HG03139 (cell line): ENCODE measurements at regions not wholly inside any gene's neighbourhood (a gene's known extent, or its start where the extent isn't known, plus 50 kb on each side); places are given as distances from the start of the nearest gene placed in this dataset.
"Not testable (repeated sequence)": the region's sequence is repeated elsewhere in the genome, so short reads cannot be mapped to it uniquely, and the experiment has no call there.

Source experiments
- ATAC-seq: cut with Tn5 transposase; IDR thresholded peaks from one replicate; pipeline ENCODE4 v1.9.1; 2021; ENCODE audit not compliant: unreplicated experiment

DNA sequence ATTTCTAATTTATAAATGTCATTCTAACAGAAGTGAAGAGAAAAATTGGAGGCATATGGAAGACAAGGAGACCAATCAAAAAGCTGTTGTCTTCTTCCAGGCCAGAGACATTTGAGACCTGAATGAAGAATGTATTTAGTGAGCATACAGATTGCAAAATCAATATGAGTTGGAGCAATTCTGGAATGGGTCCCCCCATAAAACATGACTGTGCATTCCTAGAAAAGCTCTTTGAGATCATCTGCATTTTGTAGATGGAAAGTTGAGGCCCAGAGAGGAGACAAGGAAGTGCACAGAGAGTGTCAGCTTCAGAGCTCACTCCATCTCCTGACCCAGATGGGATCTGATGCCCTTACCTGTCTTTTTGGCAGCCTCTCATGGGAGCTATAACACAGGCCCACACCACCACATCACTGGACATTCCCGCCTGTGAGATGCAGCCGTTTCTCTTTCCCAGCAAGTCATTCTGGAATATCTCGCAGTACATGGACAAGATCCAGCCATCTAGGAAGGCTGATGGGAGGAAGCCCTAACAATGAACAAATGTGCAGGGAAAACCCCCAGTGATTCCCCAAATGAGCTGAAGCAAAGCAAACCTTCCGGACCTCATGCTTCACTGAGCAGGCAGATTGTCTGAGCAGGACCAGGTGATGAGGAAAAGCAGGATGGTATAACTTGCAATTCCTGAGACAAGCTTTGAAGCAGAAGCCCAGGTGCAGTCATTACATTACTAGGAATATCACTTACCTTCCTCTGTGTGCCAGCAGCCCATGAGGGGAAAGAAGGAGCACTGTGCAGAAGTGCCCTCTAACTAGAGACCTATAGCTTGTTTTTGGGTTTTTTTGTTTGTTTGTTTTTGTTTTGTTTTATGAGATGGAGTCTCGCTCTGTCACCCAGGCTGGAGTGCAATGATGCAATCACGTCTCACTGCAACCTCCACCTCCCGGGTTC, 445.6 kb downstream of the PLPP3 start:
- no peak for ATAC-seq

DNA sequence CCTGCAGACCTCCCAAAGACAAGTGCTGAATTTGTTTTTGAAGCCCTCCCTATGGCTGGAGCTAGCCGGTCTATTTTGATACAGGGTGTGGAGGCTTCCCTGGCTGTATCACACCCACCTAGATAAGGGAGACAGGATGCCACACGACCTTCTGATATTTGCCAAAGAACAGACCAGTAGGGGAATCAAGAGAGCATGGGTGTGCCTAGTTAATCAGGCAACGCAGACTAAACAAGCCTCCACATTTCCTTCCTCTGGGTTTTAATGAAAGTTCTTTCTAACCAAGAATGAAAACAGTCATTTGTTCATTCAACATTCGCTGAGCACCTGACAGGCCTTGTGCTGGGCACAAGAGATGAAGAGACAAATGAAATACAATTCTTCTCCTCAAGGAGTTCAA, 446.8 kb downstream of the PLPP3 start:
- no peak for ATAC-seq

DNA sequence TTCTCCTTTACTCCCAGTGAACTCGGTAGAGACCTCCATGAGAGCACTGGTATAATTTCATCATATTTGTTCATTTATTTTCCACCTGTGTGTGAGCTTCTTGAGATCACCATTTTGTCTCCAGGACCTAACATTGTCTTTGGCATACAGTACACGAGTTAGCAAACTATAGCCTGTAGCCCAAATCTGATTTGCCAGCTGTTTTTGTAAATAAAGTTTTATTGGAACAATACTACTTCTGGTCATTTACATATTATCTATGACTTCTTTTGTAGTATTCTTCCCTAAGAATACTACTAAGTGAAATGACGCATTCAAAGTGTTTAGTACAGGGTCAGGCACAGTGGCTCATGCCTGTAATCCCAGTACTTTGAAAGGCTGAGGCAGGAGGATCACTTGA, 449.5 kb downstream of the PLPP3 start:
- no peak for ATAC-seq

DNA sequence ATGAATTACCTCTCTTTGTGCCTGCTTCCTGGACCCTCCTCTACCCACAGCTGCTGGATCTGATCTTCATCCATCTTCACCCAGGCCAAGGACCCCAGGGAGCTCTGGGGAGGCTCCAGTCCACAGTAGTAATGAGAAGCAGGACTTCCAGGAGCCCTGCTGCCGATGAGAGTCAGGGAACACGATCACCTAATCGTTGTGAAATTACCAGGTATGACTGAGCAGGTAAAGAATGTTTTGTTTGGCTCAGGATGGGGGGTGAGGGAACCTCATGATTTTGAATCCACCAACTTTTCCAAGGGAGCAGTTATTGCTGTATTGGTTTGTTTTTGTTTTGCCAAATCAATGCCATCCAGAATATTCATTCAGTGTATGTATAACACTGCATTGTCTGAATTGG, 454.0 kb downstream of the PLPP3 start:
- ATAC-seq = no peak

DNA sequence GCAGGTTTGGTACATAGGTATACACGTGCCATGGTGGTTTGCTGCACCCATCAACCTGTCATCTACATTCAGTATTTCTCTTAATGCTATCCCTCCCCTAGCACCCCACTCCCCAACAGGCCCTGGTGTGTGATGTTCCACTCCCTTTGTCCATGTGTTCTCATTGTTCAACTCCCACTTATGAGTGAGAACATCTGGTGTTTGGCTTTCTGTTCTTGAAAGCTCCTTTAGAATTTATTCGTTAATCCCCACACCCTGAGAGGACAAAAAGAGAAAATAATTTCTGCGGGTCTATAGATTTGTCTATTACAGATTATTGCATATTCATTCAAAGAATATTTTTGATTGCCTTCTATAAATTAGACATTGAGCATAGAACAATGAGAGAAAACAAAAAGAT, 455.5 kb downstream of the PLPP3 start:
- no peak for ATAC-seq

DNA sequence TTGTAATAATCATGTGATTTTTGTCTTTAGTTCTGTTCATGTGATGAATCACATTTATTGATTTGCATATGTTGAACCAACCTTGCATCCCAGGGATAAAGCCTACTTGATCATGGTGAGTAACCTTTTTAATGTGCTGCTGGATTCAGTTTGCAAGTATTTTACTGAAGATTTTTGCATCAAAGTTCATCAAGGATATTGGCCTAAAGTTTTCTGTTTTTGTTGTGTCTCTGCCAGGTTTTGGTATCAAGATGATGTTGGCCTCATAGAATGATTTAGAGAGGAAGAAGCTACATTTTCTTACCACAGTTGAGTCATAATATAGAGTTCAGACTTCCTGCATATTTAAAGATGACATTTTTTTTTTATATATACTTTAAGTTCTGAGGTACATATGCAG, 455.9 kb downstream of the PLPP3 start:
- ATAC-seq = no peak

DNA sequence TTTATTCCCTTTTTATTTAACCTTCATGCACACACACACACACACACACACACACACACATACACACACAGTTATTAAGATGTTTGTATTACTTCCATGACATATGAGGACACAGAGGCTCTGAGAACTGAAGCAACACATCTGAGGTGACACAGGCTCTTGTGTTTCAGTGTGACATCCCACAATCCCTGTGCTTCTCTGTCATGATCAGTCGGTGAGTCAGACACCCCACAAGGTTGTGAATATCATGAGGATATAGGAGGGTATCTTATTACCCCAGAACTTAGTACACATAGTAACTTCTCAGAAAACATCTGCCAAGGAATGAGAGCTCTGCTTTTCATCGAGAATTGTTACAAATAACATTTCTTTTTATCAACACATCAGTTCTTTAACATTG, 459.3 kb downstream of the PLPP3 start:
- ATAC-seq = no peak

DNA sequence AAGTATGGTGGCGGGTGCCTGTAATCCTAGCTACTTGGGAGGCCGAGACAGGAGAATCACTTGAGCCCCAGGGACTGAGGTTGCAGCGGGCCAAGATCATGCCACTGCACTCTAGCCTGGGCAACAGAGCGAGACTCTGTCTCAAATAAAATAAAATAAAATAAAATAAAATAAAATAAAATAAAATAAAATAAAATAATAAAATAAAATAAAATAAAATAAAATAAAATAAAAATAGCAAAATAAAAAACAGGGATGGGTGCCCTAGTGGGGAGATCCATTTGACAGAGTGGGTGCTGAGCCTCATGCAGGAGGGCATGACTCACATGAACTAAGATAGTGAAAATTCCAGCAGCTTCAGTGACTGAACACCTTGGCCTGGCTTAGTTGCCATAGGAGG, 460.7 kb downstream of the PLPP3 start:
- not testable (repeated sequence) for ATAC-seq

DNA sequence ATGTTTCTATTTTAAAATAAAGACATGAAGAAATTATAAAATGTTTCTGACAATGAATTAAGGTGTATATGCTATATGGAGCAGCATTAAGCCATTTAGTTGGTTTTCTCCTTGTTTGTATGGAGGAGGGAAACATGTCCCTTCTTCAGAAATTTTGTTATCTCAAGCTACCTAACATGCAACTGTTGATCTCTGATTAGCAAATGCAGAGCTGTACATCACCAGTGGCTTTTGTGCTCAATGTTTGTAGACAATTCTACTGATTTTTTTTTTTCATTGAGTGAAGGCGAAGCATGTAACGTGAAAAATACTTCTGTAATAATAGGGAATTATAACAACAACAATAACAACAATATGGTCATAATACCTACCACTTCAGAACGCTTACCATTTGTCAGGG, 463.7 kb downstream of the PLPP3 start:
- no peak for ATAC-seq

DNA sequence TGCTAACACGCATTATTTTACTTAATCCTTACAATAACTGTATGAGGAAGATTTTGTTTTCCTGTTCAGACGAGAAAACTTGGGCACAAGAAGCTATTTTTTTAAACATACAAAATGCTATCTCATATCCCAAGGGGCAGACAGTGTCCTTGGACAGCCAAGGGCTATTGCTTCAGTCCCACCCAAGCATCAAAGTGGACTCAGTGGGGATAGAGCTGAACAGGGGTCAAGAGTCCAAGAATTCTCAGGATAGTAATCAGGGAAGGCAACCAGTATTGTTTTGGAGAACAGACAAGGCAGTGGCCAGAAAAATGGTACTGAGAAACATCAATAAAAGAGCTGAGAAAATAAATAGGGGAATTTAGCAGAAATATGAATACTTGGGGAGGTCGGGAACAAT, 465.7 kb downstream of the PLPP3 start:
- ATAC-seq = no peak

DNA sequence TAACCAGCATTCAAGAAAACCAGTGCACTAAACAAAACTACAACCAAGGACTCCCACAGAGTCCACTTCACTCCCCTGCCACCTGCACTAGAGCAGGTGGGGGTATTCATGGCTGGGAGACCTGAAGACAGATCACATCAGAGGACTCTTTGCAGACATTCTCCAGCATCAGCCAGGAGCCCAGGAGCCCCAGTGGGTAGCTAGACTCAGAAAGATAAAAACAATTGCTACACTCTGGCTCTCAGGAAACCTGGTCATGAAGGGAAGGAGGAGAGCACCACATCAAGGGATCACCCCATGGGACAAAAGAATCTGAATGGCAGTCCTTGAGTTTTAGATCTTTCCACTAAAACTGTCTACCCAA, 472.1 kb downstream of the PLPP3 start:
- ATAC-seq = no peak

DNA sequence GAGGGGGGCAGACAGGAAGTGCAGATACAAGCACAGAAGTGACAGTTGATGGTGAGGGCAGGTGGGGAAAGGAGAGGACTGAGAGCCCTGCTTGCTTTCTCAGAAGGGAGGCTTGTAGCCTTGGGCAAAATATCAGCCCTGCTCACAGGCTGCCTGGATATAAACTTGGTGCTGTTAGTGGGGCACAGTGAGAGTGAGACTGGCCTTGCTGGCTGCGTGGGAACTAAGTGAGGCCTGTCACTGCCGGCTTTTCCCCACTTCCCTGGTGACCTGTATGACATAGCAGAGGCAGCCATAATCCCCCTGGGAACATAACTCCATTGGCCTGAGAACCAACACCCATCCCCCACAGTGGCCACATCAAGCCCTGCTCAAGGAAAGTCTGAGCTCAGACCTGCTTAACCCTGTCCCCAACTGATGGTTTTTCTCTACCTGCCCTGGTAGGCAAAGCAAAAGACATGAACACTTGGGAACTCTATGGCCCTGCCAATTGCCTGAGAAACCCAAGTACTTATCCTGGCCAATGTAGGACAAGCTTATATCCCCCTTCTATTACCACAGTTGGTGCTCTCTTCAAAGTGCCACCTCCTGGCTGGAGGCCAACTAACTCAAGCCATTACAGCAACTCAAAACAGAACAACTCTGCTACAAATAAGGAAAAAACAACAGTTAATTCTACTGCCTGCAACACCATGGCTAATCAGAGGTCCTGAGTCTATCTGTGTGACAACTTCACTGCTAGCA, 472.7 kb downstream of the PLPP3 start:
- ATAC-seq = no peak

DNA sequence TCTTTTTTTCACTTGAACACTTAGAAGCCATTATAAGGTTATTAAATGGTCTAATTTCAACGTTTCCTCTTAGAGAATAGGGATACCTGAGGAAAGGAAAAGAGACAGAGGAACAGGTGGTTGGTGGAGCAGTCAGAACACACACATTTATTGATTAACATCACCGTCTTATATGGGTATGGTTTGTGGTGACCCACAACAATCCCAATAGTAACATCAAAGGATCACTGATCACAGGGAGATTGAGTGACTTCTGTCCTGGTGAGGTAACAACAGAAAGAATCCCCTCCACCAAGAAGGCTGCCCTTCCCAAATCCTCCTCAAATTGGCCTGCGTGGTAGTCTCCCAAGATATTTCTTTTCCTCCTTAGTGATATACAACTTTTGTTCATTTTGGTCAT, 474.0 kb downstream of the PLPP3 start:
- ATAC-seq = no peak

DNA sequence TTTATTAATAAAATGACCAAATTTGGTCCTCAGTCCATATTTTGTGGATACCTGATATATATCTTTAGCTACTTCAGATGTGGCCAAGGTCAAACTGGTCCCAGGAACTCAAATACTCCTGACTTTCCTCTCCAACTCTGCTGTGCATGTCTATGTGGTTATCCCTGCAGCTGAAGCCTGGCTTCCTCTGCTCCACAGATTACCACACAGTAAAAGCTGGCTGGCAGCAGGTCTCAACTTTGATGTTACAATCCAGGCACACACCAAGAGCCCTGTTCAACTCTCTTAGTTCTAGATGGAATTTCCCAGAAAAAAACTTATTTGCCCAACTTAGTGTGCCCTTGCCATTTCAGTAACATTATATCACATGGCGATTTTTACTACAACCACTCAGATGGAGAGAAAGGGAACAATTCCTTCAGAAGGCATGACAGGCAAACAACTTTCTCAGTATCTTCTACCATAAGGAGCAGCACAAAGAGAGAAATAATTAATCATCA, 479.5 kb downstream of the PLPP3 start:
- ATAC-seq = no peak

DNA sequence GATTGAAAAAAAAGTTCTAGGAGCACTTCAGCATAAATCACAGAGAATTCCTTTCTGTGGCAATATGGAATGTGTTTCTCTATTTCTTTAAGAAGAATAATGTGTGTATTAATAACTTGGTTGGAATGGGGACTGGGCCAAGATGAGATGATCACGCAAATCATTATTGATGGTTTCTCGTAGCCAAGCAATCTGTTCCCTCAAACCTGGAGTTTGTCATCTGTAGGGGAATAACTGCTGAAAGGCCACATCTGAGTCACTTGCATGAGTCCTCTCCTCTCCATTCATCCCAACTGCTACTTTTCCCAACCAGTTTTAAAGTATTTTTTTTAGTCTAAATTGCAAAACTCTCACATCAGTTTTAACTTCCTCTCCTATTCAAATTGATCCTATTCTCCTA, 480.4 kb downstream of the PLPP3 start:
- ATAC-seq = no peak

DNA sequence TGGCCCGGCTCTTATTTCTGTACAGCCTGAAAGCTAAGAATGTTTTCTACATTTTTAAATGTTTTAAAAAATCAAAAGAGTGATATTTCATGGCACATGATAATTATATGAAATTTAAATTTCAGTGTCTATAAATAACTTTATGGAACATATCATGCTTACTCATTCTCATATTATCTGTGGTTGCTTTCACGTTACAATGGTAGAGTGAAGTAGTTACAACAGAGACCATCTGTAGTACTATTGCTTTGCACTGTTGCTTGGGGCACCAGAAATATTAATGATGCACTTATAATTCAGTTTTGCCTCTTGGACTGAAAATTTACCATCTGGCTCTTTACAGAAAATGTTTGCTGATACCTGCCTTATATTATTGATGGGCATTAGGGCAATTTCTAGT, 481.6 kb downstream of the PLPP3 start:
- no peak for ATAC-seq

DNA sequence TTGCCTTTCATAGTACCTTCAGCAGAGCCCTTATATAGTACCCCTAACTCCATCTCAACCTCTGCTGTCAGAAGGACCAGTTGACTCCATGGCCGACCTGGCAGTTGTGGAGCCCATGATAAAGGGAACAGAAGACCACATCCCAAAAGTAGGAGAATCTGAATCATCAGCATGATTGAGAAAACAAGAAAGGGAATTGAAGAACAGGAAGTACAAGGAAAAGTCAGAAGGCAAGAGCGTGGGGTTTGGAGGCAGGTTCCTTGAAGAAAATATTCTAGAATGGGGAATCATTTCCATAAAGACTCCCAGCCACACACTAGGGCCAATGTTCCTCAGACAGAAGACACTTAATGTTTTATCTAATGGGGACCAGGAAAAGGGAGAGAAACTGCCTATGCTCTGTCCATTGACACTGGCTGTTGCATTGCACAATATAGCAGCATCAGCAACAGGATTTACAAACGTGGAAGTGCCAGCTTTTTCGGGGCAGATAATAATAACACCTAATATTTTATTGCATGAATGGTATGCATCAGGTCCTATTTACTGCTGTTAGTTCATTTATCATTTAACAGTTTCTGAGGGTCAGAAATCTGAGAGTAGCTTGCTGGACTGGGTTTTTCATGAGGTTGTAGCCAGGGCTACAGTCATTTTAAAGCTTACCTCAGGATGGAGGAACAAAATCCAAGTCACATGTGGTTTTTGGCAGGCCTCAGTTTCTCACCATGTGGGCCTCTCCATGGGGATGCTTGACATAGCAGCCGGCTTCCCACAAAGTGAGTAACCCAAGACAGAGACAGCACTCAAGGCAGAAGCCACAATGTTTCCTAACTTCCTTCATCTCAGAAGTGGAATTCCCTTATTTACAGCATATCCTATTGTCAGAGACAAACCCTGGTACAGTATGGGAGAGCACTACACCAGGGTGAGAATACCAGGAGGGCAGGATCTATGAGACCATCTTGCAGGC, 483.4 kb downstream of the PLPP3 start:
- no peak for ATAC-seq

DNA sequence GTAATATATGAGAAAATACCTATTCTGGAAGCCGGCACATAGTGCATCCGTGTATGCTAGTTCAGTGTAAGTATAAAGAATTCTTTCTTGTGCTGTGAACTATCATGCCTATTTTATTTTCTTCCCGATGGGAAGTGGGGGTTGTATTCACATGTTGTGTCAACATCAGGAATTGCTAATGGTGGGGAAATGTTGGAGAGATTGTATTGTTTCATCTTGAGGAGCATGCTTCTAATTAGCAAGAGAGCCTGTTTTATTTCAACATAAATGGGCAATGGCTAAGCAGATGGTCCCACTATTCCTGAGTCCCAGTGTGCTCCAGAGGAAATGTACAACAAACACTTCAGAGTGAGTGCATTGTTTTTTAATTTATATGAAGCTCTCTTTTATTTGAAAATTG, 485.2 kb downstream of the PLPP3 start:
- ATAC-seq = no peak

DNA sequence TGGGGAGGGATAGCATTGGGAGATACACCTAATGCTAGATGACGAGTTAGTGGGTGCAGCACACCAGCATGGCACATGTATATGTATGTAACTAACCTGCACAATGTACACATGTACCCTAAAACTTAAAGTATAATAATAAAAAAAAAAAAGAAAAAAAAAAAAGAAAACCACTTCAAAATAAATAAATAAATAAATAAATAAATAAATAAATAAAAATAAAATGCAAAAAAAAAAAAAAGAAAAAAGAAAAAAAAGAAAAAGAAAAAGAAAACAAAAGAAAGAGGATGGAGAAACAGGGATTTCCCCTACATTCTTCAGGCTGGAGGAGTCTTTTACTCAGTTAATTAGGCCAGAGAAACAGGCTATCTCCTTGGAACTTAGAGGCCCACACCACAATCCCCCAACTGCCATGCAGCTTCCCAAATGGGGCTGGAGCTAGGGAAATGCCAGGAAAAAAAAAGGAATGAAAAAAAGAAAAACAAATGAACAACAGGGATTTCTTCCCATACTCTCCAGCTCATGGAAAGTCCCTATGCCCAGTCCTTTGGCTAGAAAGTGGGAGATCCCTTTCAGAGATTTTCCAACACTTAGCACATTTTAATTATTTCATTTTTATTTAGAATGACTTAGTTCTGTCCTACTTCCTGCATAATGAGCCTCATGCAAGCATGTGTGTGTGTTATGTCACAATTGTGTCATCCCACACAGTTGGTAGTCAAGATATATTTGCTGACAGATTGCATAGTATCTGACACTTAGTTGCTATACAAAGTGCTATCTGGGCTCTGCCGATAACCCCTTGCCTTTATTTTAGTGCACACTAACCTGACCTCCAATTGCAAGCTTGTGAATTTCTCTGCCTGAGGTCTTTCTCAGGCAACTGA, 486.4 kb downstream of the PLPP3 start:
- ATAC-seq = no peak

DNA sequence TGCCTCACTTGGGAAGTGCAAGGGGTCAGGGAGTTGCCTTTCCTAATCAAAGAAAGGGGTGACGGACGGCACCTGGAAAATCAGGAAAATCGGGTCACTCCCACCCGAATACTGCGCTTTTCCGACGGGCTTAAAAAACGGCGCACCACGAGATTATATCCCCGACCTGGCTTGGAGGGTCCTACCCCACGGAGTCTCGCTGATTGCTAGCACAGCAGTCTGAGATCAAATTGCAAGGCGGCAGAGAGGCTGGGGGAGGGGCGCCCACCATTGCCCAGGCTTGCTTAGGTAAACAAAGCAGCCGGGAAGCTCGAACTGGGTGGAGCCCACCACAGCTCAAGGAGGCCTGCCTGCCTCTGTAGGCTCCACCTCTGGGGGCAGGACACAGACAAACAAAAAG, 489.5 kb downstream of the PLPP3 start:
- ATAC-seq = not testable (repeated sequence)
